ENCODE measurements at regions not wholly inside any gene's neighbourhood (a gene's known extent, or its start where the extent isn't known, plus 50 kb on each side); places are given as distances from the start of the nearest gene placed in this dataset.

DNA sequence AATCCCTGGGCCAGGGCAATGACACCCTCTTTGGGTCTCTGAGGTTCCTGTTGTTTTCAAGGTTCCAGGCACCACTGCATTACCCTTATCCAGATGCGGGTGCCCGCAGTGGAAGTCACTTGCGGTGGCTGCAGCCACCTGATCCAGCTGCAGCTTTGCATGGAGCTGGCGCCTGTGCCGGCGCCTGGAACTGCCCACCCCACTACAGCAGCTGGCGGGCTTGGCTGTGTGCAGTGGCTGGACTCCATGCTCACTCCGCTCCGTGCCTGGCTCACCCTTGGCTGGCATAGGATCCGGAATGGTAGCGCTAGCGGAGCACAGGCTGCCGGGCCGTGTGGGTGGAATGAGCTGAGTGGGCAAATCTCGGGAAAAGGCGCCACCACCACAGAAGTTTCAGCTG, 832.6 kb upstream of the CADM2 start:
- DNase-seq = no peak
- WGBS, 2 donors (ENCODE audit: low coverage in 1 of 2) = 97 to 100% methylated on average over 5 to 15 of the region's 16 CpGs
- Histone ChIP-seq H3K4me3 (no peak overlapping the region), H3K27ac (no peak overlapping the region), H3K9me3 (peaks cover 3% of the 10 kb centered on the region in 2 donors), H3K4me1 (no peaks in the 10 kb centered on the region), H3K27me3 (no peaks in the 10 kb centered on the region), H3K36me3 (no peaks in the 10 kb centered on the region)
- TF ChIP-seq POLR2AphosphoS5 (IDR thresholded peaks at IDR 0.05) = no peak
- no peak for TF ChIP-seq POLR2A (IDR thresholded peaks at IDR 0.05)
- no peak for TF ChIP-seq EP300 (IDR thresholded peaks at IDR 0.05; ENCODE audit: low read depth)
- no peak for TF ChIP-seq CTCF (IDR thresholded peaks at IDR 0.05)
- in situ Hi-C loops (cut with MboI; ENCODE audit: low pct_ligation_motif_present in 1 of 4, low pct_unique_long_range_greater_than_20kb in 1 of 4, low sequenced_read_pairs in 3 of 4) = no loop called here
- intact Hi-C loops (cut with DNase I; ENCODE audit: low total_unique reads) = no loop called here

- H3K27ac ChIP-seq = no peak overlapping the region
- 49 to 80% methylated on average over 1 to 2 of the region's 2 CpGs for WGBS, 2 donors (ENCODE audit: low coverage in 1 of 2)
- intact Hi-C loops (cut with DNase I; ENCODE audit: low total_unique reads) (no loop called here), in situ Hi-C loops (cut with MboI; ENCODE audit: low pct_ligation_motif_present in 1 of 4, low pct_unique_long_range_greater_than_20kb in 1 of 4, low sequenced_read_pairs in 3 of 4) (no loop called here)
- no peaks in the 10 kb centered on the region for H3K36me3 ChIP-seq
- H3K27me3 ChIP-seq = no peaks in the 10 kb centered on the region
- H3K4me1 ChIP-seq = no peaks in the 10 kb centered on the region
- peaks cover 3 to 6% of the 10 kb centered on the region in 2 donors for H3K9me3 ChIP-seq
- no peak overlapping the region for H3K4me3 ChIP-seq
- TF ChIP-seq EP300 (IDR thresholded peaks at IDR 0.05; ENCODE audit: low read depth) = no peak
- no peak for TF ChIP-seq POLR2AphosphoS5 (IDR thresholded peaks at IDR 0.05)
- TF ChIP-seq POLR2A (IDR thresholded peaks at IDR 0.05) = no peak
- TF ChIP-seq CTCF (IDR thresholded peaks at IDR 0.05) = no peak
- no peak for DNase-seq
Measured at GRCh38 chr3:84128024-84128423, 830.8 kb upstream of the CADM2 start.

- Histone ChIP-seq H3K36me3 (no peaks in the 10 kb centered on the region), H3K27ac (no peak overlapping the region), H3K4me3 (no peak overlapping the region), H3K27me3 (no peaks in the 10 kb centered on the region), H3K9me3 (peaks cover 0 to 2% of the 10 kb centered on the region in 2 donors), H3K4me1 (no peaks in the 10 kb centered on the region)
- no peak for DNase-seq
- in situ Hi-C loops (cut with MboI; ENCODE audit: low pct_ligation_motif_present in 1 of 4, low pct_unique_long_range_greater_than_20kb in 1 of 4, low sequenced_read_pairs in 3 of 4) (no loop called here), intact Hi-C loops (cut with DNase I; ENCODE audit: low total_unique reads) (no loop called here)
- WGBS, 2 donors (ENCODE audit: low coverage in 1 of 2) = 68 to 69% methylated on average over 2 of the region's 2 CpGs
- no peak for TF ChIP-seq CTCF (IDR thresholded peaks at IDR 0.05)
- no peak for TF ChIP-seq POLR2AphosphoS5 (IDR thresholded peaks at IDR 0.05)
- no peak for TF ChIP-seq POLR2A (IDR thresholded peaks at IDR 0.05)
- no peak for TF ChIP-seq EP300 (IDR thresholded peaks at IDR 0.05; ENCODE audit: low read depth)
Measured at GRCh38 chr3:84136425-84136824, 822.4 kb upstream of the CADM2 start.

- in situ Hi-C loops (cut with MboI; ENCODE audit: low pct_ligation_motif_present in 1 of 4, low pct_unique_long_range_greater_than_20kb in 1 of 4, low sequenced_read_pairs in 3 of 4) (no loop called here), intact Hi-C loops (cut with DNase I; ENCODE audit: low total_unique reads) (no loop called here)
- Histone ChIP-seq H3K9me3 (no peaks in the 10 kb centered on the region), H3K4me1 (no peaks in the 10 kb centered on the region), H3K4me3 (no peak overlapping the region), H3K27ac (no peak overlapping the region), H3K27me3 (no peaks in the 10 kb centered on the region), H3K36me3 (no peaks in the 10 kb centered on the region)
- WGBS, 2 donors (ENCODE audit: low coverage in 1 of 2) = 72 to 74% methylated on average over 3 of the region's 3 CpGs
- TF ChIP-seq POLR2AphosphoS5 (IDR thresholded peaks at IDR 0.05) (no peak), CTCF (IDR thresholded peaks at IDR 0.05) (no peak), POLR2A (IDR thresholded peaks at IDR 0.05) (no peak), EP300 (IDR thresholded peaks at IDR 0.05; ENCODE audit: low read depth) (no peak)
- no peak for DNase-seq
Measured at GRCh38 chr3:84140631-84141030, 818.2 kb upstream of the CADM2 start.

Data from transverse colon (tissue), 4 donors.